ENCODE measurements at regions not wholly inside any gene's neighbourhood (a gene's known extent, or its start where the extent isn't known, plus 50 kb on each side); places are given as distances from the start of the nearest gene placed in this dataset.
A peak's percentile ranks its signal among the peaks of the same experiment; 100 is the strongest.
"Not testable (repeated sequence)": the region's sequence is repeated elsewhere in the genome, so short reads cannot be mapped to it uniquely, and the experiment has no call there.

DNA sequence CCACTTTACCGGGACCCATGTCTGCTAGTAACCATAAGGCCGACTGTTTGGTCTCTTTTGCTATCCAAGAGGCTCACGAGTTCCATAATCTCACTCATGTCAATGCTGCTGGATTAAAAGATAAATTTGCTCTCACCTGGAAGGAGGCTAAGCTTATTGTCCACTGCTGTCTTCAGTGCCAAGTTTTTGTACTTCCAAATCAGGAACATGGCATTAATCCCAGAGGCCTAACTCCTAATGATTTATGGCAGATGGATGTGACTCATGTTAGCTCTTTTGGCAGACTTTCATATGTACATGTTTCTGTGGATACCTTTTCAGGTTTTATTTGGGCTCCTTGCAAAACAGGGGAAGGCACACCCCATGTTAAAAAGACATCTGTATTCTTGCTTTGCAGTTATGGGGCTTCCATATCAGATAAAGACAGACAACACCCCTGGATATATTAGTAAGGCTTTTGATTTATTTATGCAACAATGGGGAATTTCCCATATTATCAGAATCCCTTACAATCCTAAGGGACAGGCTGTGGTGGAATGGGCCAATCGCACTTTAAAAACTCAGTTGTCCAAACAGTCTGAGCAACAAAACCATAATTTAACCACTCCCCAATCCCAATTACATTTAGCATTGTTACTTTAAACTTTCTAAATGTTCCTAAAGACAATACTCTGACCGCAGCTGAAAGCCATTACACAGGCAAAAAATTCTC is 162.7 kb downstream of the IER5 start:
- DNase-seq (ENCODE audit: extremely low spot score, insufficient read length, low read depth) (no peak), FAIRE-seq (no peak)

DNA sequence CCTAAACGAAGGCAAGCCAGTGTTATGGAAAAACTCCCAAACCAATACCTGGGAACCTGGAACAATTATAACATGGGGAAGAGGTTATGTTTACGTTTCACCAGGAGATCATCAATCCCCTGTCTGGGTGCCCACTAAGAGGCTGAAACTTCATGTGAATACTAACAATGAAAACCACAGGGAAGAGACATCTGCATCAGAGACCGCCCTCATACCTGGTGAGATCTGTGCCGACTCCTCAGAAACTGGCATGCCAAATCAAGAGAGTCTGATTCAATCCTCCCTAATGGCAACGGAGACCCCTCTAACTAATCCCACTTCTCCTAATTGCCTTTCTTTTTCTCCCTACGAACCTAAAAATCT is 163.2 kb downstream of the IER5 start:
- FAIRE-seq, result no peak

DNA sequence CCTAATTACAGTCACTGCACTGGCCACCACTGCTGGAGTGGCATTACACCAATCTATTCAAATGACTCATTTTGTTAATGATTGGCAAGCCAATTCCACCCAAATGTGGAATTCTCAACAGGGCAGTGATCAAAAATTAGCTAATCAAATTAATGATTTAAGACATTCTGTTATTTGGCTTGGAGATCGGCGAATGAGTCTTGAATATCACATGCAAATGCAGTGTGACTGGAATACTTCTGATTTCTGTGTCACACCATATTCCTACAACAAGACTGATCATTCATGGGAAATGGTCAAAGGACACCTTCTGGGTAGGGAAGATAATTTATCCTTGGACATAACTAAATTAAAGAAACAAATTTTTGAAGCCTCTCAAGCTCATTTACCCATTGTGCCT is 165.1 kb downstream of the IER5 start:
- FAIRE-seq; DNase-seq (ENCODE audit: extremely low spot score, insufficient read length, low read depth): not testable (repeated sequence)

More for the DNA sequence above, 163.2 kb downstream of the IER5 start:
- DNase-seq (ENCODE audit: extremely low spot score, insufficient read length, low read depth), result no peak

DNA sequence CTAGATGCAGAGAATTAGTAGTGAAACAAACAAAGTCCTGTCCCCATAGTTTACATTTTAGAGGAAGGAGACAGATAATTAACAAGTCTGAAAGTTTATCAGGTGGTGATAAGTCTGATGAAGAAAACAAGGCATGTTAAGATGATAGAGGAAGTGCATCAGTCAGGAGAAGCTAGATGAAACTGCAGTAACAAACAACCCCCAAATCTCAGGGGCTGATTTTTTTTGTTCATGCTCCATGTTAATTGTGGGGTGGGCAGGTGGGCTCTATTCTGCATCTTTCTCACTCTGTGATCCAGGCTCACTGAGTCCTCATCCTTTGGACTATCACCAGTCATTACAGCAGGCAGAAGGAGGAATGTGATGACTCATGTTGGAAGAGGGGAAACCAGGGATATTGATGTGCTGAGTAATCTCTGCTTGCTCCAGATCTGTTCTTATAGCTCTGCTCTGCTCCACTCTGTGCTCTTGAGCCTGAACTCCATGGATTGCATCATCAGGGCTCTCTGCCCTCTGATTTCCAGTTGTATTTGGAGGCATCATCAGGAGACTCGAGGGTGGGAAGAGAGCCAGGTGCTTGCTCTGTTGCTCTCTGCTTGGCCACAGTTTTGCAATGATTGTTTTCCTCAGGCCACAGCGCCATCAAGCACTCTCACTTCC is 166.9 kb downstream of the IER5 start:
- no peak for FAIRE-seq
- no peak for DNase-seq (ENCODE audit: extremely low spot score, insufficient read length, low read depth)

DNA sequence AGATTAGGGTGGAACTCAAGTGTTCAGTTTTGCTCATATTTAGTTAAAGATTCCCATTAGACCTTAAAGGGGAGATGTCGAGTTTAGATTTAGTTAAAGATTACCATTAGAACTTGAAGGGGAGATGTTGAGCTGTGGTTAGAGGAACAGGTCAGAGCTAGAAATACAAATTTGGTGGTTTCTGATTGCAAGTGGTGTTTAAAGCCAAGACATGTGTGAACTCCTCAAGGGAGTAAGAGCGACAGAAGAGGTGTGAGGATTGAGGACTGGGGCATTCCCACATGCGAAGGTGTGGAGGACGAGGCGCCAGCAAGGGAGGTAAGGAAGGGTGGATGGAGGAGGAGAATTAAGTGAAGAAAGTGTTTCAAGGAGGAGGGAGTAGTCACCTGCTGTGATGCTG is 168.6 kb downstream of the IER5 start:
- DNase-seq (ENCODE audit: extremely low spot score, insufficient read length, low read depth) (peak; percentile 43), FAIRE-seq (peak; percentile 96)

DNA sequence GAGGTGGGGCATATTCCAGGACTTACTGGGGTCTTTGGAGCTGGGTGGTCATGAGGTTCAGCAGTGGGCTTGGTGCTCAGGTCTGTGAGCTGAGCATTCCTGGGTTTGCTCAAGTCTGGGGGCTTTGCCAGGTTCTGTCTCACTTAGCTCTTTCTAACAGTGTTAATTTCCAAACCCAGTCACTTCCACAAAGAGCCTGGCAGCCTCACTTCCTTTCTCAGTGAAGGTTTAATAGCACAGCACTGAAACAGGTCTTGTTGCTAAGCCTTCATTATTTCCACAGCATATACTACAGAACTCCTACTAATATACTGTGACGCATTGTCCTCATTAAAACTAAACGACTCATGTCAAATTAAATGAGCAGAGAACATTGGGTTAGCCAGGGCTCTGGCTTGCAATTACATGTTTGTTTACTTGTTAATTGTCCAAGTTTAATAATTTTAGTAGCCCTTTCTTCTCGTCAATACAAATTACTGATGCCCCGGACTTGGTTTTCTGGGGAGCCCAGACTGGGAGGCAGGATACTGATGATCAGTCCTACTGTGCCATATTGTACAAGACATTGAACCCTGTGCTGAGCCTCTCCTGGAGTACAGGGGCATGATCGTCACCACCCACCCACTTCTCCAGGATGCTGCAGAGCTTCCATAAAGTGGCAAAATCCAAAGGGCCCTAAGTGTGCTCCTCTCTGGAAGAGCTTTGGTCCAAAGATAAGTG is 170.7 kb downstream of the IER5 start:
- no peak for DNase-seq (ENCODE audit: extremely low spot score, insufficient read length, low read depth)
- FAIRE-seq, result no peak

DNA sequence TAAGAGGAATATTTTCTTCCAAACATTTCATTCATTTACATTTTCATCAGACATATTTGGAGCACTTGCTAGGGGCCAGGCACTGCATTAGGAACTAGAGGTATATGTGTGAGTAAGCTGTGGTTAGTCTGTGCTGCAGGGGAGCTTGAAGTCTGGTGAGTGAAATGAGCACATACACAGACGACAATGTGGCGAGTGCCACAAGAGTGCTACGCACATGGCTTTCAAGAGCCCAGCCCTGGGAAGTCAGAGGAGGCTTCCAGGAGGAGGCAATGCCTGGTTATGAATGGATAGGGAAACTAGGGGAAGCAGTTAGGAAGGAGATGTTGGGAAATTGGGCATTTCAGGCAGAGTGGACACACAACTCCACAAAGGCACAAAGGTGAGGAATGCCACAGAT is 171.8 kb downstream of the IER5 start:
- DNase-seq (ENCODE audit: extremely low spot score, insufficient read length, low read depth) (no peak), FAIRE-seq (no peak)

DNA sequence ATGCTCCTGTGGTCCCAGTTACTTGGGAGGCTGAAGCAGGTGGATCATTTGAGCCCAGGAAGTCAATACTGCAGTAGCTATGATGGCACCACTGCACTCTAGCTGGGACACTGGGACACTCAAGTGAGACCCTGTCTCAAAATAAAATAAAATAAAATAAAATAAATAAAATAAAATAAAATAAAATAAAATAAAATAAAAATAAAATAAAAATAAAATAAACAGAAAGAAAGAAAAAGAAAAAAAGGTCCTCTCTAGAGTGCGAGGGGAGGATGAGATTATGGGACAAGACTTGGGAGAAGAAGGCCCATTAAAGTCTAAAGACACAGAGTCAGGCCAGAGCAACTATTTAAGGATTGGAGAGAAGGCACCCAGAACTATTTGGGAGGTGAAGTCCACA is 172.5 kb downstream of the IER5 start:
- no peak for FAIRE-seq
- no peak for DNase-seq (ENCODE audit: extremely low spot score, insufficient read length, low read depth)

DNA sequence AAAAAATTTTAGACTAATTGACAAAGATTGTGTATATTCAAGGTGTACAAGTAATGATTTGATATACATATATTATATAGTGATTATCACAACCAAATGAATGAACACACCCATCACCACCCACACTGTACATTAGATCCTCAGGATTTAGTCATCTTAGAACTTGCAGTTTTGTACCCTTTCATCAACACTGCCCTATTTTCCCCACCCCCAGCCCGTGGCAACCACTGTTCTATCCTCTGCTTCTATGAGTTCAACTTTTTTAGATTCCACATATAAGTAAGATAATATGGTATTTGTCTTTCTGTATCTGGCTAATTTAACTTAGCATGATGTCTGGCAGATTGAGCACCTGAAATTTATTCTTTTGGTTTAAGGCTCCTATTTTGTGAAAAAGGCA is 173.6 kb downstream of the IER5 start:
- DNase-seq (ENCODE audit: extremely low spot score, insufficient read length, low read depth), result no peak
- no peak for FAIRE-seq

DNA sequence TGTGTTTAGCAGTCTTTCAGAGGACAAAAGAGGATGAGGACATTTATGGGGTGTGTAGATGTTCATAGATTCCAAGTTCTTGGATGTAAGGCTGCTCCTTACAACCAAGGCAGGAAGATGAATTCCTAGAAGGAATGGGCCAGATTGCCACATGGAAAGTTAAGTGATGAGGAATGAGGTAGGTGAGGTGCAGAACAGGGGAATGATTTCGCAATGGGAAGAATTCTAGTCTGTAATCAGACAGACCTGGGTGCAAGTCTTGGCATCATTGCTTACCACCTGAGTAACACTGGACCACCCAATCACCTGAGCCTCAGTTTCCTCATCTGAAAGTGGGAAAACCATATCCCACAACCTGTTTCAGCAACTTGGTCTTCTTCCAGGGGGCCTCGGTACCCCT is 174.9 kb downstream of the IER5 start:
- DNase-seq (ENCODE audit: extremely low spot score, insufficient read length, low read depth), result no peak
- FAIRE-seq, result no peak

DNA sequence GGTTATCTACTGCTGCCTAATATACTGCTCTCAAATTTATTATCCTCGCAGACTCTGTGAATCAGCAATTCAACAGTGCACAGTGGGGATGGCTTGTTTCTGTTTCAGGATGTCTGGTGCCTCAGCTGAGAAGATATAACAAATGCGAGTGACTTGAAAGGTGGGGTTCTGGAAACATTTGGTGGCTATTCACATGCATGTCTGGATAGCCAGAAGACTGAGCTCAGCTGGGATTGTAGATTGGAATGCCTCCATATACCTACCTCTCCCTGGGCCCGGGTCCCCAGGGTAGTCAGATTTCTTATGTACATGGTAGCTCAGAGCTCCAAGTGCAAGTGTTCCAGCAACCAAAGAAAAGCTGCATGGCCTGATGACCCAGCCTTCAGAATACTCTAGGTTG is 176.3 kb downstream of the IER5 start:
- FAIRE-seq (no peak), DNase-seq (ENCODE audit: extremely low spot score, insufficient read length, low read depth) (no peak)

DNA sequence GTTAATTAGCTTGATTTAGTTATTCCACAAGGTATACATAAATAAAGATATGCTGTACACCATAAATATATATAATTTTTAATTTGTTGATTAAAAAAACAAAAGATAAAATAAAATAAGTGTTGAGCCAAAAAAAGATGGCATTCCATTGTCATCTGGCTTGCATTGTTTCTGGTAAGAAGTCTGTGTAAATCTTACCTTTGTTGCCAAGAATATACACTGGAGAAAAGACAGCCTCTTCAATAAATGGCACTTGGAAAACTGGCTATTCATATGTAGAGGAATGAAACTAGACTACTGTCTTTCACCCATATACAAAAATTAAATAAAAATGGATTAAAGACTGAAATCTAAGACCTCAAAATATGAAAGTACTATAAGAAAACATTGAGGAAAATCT is 196.5 kb downstream of the IER5 start:
- FAIRE-seq, result no peak
- no peak for DNase-seq (ENCODE audit: extremely low spot score, insufficient read length, low read depth)

DNA sequence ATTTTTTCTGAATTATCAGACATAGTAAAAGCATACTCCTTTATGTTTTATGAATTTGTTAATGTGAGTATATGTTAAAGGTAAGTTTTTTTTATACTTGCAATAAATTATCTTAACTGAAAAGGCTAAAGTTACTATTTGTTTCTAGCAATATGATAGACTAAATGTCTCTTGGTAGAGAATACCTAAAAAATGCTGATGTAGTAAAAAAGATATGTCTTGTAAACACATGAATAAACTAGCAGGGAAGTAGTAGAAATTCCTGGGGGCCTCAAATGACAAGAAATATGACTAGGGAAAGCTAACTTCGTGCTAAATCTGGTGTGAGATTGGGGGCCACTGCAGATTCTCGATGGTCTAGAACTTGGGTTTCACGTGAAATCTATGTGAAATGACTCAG is 188.1 kb upstream of the CACNA1E start:
- no peak for FAIRE-seq
- no peak for DNase-seq (ENCODE audit: extremely low spot score, insufficient read length, low read depth)

DNA sequence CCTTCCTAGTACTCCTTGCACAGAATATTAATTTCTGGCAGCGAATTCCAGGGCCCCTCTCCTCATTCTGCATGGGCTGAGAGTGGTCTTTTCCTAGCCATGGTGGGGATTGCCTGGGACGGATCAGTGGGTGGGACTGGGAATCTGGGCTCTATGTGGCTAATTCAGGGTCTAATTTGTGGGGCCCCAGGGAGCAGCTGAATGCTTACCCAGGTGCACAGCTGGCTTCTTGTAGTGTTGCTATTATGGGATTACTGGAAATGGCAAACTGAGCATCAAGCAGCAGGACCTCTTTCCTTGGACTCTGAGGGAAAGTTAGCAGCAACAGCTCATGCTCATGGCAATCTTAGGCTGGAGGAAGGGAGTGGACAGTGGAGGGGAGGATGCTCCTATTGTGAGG is 187.1 kb upstream of the CACNA1E start:
- no peak for DNase-seq (ENCODE audit: extremely low spot score, insufficient read length, low read depth)
- FAIRE-seq, result no peak

DNA sequence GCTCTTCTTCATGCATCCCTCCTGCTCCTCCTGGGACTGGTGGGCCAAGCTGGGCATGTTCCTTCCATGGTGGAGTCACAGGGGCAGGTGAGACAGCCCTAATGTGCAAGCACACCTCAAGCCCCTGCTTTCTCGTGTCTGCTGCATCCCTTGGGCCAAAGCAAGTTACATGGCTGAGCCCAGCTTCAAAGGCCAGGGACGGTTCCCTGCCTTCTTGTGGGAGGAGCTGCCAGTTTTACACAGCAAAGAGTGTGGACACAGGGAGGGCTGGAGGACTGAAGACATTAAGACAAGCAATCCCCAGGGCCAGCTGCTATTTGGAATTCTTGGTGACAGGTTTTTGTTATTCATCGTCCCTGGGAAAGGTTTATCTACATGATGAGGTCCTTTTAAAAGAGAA is 175.2 kb upstream of the CACNA1E start:
- DNase-seq (ENCODE audit: extremely low spot score, insufficient read length, low read depth) (no peak), FAIRE-seq (no peak)

DNA sequence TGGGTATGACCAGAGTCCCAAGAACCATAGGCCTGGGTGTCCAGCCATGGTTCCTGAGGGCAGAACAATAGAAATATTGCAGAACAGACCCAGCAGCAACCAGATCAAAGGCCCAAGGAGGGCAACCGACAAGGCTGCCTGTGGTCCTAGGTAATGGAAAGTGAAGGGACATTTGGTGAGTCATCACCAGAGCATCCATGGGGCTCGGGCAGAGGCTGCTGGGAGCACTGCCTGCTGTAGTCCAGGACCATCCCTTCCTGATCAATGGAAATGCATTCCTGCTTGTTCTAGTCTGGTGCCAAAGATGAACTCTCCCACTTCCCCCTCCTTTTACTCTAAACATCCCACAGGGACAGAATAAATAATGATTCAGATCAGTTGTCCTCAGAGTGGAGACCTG is 172.8 kb upstream of the CACNA1E start:
- FAIRE-seq (no peak), DNase-seq (ENCODE audit: extremely low spot score, insufficient read length, low read depth) (no peak)

DNA sequence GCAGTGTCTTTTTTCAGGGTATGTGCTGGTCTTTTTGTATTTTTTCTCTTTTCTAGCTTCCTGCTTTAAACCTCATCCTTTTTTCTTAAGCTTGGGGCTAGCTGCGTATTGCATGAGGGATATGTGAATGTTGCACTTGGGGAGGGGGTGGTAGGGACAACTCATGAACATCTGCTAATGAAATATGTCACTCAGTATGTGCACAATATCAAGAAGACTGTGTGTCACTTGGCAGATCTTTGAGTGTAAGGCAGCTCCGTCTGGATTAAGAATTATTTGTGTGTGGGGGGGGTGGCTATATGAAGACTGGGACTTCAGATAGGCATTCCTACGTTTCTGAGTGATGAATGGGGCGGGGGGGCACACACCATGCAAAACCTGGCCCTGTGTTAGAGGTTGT is 170.4 kb upstream of the CACNA1E start:
- FAIRE-seq, result no peak
- no peak for DNase-seq (ENCODE audit: extremely low spot score, insufficient read length, low read depth)

DNA sequence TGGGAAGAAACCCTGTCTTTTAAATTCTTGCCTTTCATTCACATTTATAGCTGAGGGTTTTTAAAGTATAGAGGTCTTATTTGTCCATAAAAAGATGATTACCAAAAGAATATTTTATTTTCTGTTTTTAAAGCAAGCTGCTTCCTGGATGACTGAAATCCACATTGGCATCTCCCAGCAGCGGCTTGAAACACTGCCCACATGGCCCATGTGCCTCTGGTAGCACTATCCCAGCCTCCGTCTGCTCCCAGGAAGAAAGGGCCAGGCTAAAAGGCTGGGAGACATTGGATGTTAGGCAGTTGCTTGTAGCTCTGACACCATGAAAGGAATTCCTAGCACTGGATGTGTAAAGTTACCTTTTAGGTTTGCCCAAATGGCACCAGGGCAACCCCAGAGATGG is 169.9 kb upstream of the CACNA1E start:
- DNase-seq (ENCODE audit: extremely low spot score, insufficient read length, low read depth) (no peak), FAIRE-seq (no peak)

DNA sequence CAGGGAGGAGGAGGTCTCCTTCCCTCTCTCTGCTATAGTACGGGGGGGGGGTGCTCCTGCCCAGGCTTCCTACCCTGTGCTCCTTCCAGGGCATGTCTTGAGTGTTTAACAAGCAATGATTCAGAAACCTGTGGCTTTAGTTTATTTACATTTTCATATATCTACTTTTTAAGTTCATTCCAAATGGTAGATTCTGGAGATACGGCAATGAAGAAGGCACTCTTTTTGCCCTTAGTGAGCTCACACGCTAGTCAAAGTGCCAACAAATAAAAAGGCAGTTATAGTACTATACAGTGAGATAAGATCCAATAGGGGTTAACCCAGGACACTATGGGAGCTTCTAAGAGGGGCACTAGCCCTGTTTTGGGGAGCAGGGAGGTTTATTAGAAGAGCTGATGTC is 169.3 kb upstream of the CACNA1E start:
- DNase-seq (ENCODE audit: extremely low spot score, insufficient read length, low read depth) (no peak), FAIRE-seq (no peak)

DNA sequence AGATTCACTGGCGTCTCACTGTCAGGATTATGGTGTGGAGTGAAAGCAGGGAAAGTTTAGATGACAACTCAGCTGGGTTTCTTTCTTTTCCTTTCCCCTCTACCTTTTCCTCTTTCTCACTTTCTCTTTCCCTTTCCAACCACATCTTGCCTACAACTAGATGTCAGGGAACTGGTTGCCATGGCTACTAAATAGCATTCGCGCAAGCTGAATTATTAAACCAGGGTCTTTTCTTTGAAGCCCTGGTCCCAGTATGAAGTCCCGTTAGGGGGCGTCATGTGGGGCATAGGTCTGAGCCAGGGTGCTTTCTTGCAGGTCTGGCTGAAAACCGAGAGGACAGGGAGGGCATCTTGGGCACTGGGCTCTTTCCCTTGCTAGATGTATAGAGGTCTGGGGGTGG is 168.4 kb upstream of the CACNA1E start:
- no peak for DNase-seq (ENCODE audit: extremely low spot score, insufficient read length, low read depth)
- no peak for FAIRE-seq

DNA sequence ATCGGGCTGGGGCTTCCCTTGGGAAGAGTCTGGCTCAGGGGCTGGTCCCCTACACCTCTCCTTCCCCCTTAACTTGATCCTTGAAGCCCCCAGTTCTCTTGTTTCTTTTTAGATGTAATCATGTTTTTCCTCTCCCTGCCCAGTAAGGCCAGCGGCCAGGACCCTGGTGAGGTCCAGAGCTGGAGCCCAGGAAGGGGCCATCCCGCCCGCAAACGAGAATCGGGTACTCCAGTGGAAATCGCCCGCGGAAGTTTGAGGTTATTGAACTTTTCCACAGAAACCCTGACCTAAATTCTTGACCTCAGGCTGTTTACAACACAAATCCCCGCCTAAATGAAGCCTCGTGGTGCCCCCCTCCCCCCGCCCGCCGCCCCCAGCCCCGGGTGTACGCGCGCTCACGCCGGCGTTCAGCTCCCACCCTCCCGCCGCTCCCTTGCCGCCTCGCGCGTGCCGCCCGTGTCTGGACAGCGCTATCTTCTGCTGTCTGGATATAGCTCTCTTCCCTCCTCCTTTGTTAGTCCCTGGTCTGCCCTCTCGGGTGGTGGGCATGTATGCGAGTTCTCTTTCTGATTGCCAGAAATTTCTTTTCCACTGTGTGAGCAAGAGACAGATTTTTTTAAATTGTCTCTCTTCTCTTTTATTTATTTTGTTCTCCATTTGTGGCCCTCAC is 165.9 kb upstream of the CACNA1E start:
- no peak for DNase-seq (ENCODE audit: extremely low spot score, insufficient read length, low read depth)
- FAIRE-seq, result no peak

All from GM18507 (cell line).